ENCODE measurements at regions not wholly inside any gene's neighbourhood (a gene's known extent, or its start where the extent isn't known, plus 50 kb on each side); places are given as distances from the start of the nearest gene placed in this dataset.

DNA sequence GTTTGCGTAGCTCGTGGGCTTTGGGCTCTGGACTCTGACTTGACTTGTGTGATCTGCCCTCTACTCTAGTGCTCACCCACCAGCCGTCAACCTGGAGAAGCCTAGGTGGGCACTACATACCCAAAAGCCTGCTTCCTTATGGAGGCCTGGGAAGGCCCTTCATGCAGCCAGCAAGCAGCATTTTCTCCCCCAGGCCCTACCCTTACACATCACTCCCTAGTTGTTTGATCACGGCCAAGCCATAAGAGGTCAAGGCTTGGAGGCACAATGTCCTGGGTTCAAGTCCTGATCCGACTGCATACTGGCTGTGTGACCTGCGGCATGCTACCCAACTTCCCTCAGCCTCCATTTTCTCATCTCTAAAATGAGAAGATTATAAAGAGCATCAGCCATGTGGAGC lies 151.3 kb upstream of the EGFLAM start:
- H3K79me2 ChIP-seq, result no peaks in the 10 kb centered on the region
- H3K4me3 ChIP-seq (ENCODE audit: low read depth, low read length), result no peak overlapping the region
- no peak overlapping the region for H3K9ac ChIP-seq
- no peaks in the 10 kb centered on the region for H3K9me3 ChIP-seq (ENCODE audit: control insufficient read depth, low read length)
- TF ChIP-seq, protein P1, sequence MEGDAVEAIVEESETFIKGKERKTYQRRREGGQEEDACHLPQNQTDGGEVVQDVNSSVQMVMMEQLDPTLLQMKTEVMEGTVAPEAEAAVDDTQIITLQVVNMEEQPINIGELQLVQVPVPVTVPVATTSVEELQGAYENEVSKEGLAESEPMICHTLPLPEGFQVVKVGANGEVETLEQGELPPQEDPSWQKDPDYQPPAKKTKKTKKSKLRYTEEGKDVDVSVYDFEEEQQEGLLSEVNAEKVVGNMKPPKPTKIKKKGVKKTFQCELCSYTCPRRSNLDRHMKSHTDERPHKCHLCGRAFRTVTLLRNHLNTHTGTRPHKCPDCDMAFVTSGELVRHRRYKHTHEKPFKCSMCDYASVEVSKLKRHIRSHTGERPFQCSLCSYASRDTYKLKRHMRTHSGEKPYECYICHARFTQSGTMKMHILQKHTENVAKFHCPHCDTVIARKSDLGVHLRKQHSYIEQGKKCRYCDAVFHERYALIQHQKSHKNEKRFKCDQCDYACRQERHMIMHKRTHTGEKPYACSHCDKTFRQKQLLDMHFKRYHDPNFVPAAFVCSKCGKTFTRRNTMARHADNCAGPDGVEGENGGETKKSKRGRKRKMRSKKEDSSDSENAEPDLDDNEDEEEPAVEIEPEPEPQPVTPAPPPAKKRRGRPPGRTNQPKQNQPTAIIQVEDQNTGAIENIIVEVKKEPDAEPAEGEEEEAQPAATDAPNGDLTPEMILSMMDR (IDR thresholded peaks at IDR 0.05), result no peak
- H2AFZ ChIP-seq, result no peak overlapping the region
- no peaks in the 10 kb centered on the region for H3K36me3 ChIP-seq (ENCODE audit: control insufficient read depth, insufficient read depth, low read length)
- H3K27ac ChIP-seq, result no peak overlapping the region
- H3K27me3 ChIP-seq (ENCODE audit: control insufficient read depth, insufficient read depth, low read length), result no peaks in the 10 kb centered on the region
- no peaks in the 10 kb centered on the region for H3K4me1 ChIP-seq
- no peak overlapping the region for H3K4me2 ChIP-seq (ENCODE audit: low read length)

DNA sequence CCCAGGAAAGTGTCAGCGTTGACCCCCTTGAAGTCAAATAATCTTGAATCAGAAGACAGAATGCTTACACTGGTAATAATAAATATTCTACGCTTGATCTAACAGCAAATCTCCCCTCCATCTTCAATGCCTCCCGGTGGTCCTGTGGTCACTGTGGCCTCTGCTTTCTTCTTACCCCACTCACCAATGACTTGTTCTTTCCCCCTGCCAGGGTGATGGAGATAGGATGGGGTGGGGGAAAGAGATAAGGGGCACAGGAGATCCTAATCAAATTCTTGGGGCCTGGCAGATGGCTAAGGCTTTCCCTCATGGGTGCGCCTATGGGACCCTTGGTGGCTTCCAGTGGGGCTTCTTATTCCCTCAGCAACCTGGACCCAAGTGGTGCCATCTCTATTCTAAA lies 152.6 kb upstream of the EGFLAM start:
- no peak overlapping the region for H3K4me2 ChIP-seq (ENCODE audit: low read length)
- H3K27me3 ChIP-seq (ENCODE audit: control insufficient read depth, insufficient read depth, low read length), result no peaks in the 10 kb centered on the region
- no peak overlapping the region for H3K27ac ChIP-seq
- TF ChIP-seq, protein P1 (IDR thresholded peaks at IDR 0.05), result no peak
- H3K36me3 ChIP-seq (ENCODE audit: control insufficient read depth, insufficient read depth, low read length), result no peaks in the 10 kb centered on the region
- H3K9me3 ChIP-seq (ENCODE audit: control insufficient read depth, low read length), result no peaks in the 10 kb centered on the region
- H3K79me2 ChIP-seq, result no peaks in the 10 kb centered on the region
- no peak overlapping the region for H3K9ac ChIP-seq
- H3K4me1 ChIP-seq, result no peaks in the 10 kb centered on the region
- no peak overlapping the region for H3K4me3 ChIP-seq (ENCODE audit: low read depth, low read length)
- no peak overlapping the region for H2AFZ ChIP-seq

DNA sequence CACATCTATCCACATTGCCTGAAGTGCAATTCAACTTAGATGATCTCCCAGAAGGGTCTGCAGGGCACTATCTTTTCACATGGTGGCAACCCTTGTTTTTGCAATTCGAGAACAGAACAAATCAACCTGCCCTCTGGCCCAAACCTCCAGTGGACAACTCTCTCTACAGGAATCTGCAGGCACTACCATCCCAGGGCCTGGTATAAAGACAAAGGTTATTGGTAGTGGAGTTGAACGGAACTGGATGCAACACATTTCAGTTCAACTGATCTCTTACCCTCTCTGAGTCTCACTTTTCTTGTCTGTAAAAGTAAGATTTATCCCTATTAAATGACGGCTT lies 153.2 kb upstream of the EGFLAM start:
- Histone ChIP-seq H3K27ac (no peak overlapping the region), H3K9ac (no peak overlapping the region)

DNA sequence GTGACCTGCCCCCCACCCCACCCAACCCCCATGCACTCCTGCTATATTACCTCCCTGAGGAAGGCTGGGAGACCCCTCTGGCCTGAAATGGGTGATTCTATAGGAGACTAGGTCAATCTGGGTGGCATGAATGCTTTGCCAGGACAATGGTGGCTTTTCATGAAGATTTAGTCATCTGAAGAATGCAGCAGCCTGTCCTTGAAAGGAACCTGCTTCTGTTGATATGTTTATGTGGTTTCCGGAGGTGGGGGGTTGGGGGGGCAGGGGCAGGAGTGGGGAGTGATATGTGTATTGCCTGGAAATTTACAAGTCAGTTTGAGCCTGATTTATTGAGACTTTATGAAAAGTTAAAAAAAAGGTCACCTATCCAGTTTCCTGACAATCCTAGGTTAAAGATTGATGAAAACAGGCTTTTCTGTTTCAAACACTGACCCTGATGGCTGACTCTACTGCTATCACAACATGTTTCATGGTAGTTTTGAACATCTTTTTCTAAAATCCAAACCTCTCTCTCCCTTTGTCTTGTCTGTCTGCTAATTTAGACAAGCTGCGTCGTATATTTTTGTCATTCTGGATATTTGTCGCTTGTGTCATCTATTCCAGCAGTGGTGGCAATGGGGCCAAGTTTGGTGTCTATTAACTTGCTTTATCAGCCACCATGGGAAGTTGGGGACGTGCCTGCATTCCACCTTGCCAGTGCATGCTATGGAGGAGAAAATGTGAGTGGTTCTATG lies 153.7 kb upstream of the EGFLAM start:
- TF ChIP-seq, protein P1 (IDR thresholded peaks at IDR 0.05), result no peak

More for the DNA sequence above, 153.2 kb upstream of the EGFLAM start:
- H3K4me3 ChIP-seq (ENCODE audit: low read depth, low read length), result no peak overlapping the region
- no peaks in the 10 kb centered on the region for H3K9me3 ChIP-seq (ENCODE audit: control insufficient read depth, low read length)
- TF ChIP-seq, protein P1 (IDR thresholded peaks at IDR 0.05), result no peak
- no peaks in the 10 kb centered on the region for H3K4me1 ChIP-seq
- H3K4me2 ChIP-seq (ENCODE audit: low read length), result no peak overlapping the region
- H3K36me3 ChIP-seq (ENCODE audit: control insufficient read depth, insufficient read depth, low read length), result no peaks in the 10 kb centered on the region
- H3K27me3 ChIP-seq (ENCODE audit: control insufficient read depth, insufficient read depth, low read length), result no peaks in the 10 kb centered on the region
- H2AFZ ChIP-seq, result no peak overlapping the region
- H3K79me2 ChIP-seq, result no peaks in the 10 kb centered on the region

DNA sequence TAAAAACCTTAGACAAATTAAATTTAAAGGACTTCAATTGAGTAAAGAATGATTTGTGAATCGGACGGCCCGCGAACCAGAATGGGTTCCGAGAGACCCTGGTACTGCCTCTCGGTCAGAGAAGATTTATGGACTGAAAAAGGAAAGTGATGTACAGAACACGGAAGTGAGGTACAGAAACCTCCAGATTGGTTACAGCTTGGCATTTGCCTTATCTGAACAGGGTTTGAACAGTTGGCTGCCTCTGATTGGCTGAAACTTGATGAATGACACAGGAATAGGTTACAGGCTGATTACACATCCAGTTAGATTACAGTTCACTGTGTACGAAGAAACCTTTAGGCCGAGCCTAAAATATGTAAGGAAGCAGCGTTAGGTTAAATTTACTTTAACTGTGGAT lies 156.5 kb upstream of the EGFLAM start:
- Histone ChIP-seq H3K27ac (no peak overlapping the region), H2AFZ (no peak overlapping the region), H3K9me3 (ENCODE audit: control insufficient read depth, low read length) (no peaks in the 10 kb centered on the region), H3K4me1 (no peaks in the 10 kb centered on the region), H3K36me3 (ENCODE audit: control insufficient read depth, insufficient read depth, low read length) (no peaks in the 10 kb centered on the region), H3K79me2 (no peaks in the 10 kb centered on the region), H3K27me3 (ENCODE audit: control insufficient read depth, insufficient read depth, low read length) (no peaks in the 10 kb centered on the region), H3K4me3 (ENCODE audit: low read depth, low read length) (no peak overlapping the region), H3K9ac (no peak overlapping the region), H3K4me2 (ENCODE audit: low read length) (no peak overlapping the region)
- TF ChIP-seq, protein P1 (IDR thresholded peaks at IDR 0.05), result no peak

More for the DNA sequence above, 153.7 kb upstream of the EGFLAM start:
- Histone ChIP-seq H3K27ac (no peak overlapping the region), H3K4me3 (ENCODE audit: low read depth, low read length) (no peak overlapping the region), H3K79me2 (no peaks in the 10 kb centered on the region), H3K36me3 (ENCODE audit: control insufficient read depth, insufficient read depth, low read length) (no peaks in the 10 kb centered on the region), H3K4me2 (ENCODE audit: low read length) (no peak overlapping the region), H2AFZ (no peak overlapping the region), H3K9me3 (ENCODE audit: control insufficient read depth, low read length) (no peaks in the 10 kb centered on the region), H3K4me1 (no peaks in the 10 kb centered on the region), H3K27me3 (ENCODE audit: control insufficient read depth, insufficient read depth, low read length) (no peaks in the 10 kb centered on the region), H3K9ac (no peak overlapping the region)
